Stomach (tissue), 8 donors: ENCODE measurements at regions not wholly inside any gene's neighbourhood (a gene's known extent, or its start where the extent isn't known, plus 50 kb on each side); places are given as distances from the start of the nearest gene placed in this dataset.

ENCODE experiments used
- DNase-seq, 2 donors: peaks; one replicate each; pipeline versions ENCODE4 v3.0.0 to v3.0.0-alpha.2; 2013 to 2019
- H3K27ac ChIP-seq, 5 donors: fragments of 200-600 bp in 4 of 5; sonication (generic) in 4 of 5; one replicate each; pipeline ENCODE4 v1.5.1; 2013 to 2019; ENCODE audit warnings: mild to moderate bottlenecking in 1 of 5, moderate library complexity in 1 of 5
- H3K27me3 ChIP-seq, 3 donors: fragments of 200-600 bp; sonication (generic); one replicate each; pipeline ENCODE4 v1.5.1; 2017 to 2019; ENCODE audit warnings: mixed run types in 1 of 3
- H3K36me3 ChIP-seq, 4 donors: fragments of 200-600 bp; sonication (generic); 1 replicate in 3 of 4; 2 replicates in 1 of 4; pipeline ENCODE4 v1.5.1; 2016 to 2019
- H3K4me1 ChIP-seq, 4 donors: fragments of 200-600 bp; sonication (generic); one replicate each; pipeline ENCODE4 v1.5.1; 2016 to 2019
- H3K4me3 ChIP-seq, 4 donors: fragments of 200-600 bp; sonication (generic) in 3 of 4; one replicate each; pipeline ENCODE4 v1.5.1; 2016 to 2019; ENCODE audit warnings: mild to moderate bottlenecking in 1 of 4
- H3K9me3 ChIP-seq, 4 donors: fragments of 200-600 bp; sonication (generic); one replicate each; pipeline ENCODE4 v1.5.1; 2016 to 2019
- EP300 ChIP-seq: sonication (generic); formaldehyde crosslinking; IDR thresholded peaks from one replicate; pipeline ENCODE4 v1.6.1; 2017; ENCODE audit warnings: antibody characterized with exemption
- POLR2A ChIP-seq, 4 donors: fragments of 450-650 bp; IDR thresholded peaks; one replicate each; pipeline ENCODE4 v1.6.1; 2016; ENCODE audit warnings: antibody characterized with exemption in 4 of 4, control low read depth in 2 of 4, mild to moderate bottlenecking in 1 of 4, moderate library complexity in 1 of 4
- POLR2AphosphoS5 ChIP-seq, 3 donors: sonication (generic); formaldehyde crosslinking; IDR thresholded peaks; one replicate each; pipeline ENCODE4 v1.6.1; 2016; ENCODE audit warnings: antibody characterized with exemption in 3 of 3
- WGBS, 5 donors: extraction: QIAGEN DNeasy Blood & Tissue Kit in 3 of 5; methylation state at CpG; one replicate each; pipeline versions ENCODE4 v1.1.5 to v1.1.7; 2013 to 2018; 5-methylcytosine and 5-hydroxymethylcytosine counted together
- intact Hi-C: fragments of 100-400 bp; cut with DNase I; formaldehyde crosslinking; loops from one replicate; pipeline ENCODE4 v1.15.1; 2023; ENCODE audit warnings: low total_unique reads
- TF ChIP-seq, protein P1 (sequence below), 7 experiments: fragments of 450-650 bp in 4 of 7; fragments of 200-600 bp in 3 of 7; sonication (generic) in 3 of 7; IDR thresholded peaks; one replicate each; pipeline ENCODE4 v1.5.1; 2016 to 2019; ENCODE audit warnings: antibody characterized with exemption in 7 of 7, control low read depth in 2 of 7, mild to moderate bottlenecking in 1 of 7
- donor health status: healthy with polysubstance abuse.
- donor health status: Bipolar disorder and iron deficiency.
- donor health status: healthy.

DNA sequence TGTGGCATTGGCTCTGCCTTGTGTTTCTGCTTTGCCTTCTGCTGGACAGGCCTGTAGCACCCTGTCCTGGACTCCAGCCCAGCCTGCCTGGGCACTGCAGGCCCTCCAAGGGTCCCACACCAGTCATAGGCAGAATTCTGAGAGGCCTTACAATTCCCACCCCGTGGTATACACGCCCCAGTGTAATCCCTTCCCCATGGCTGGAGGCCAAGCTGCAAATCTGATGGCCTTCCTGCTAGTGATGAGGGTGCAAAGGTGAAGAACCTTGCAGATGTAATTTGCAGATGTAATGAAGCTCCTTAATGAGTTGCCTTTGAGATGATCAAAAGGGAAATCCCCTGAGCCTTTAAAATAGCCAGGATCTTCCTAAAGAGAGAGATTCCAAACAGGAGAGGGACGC lies 325.1 kb upstream of the ZNF32 start:
- Histone ChIP-seq H3K9me3 (no peaks in the 10 kb centered on the region), H3K36me3 (no peaks in the 10 kb centered on the region), H3K4me3 (no peak overlapping the region), H3K27ac (no peak overlapping the region), H3K27me3 (no peaks in the 10 kb centered on the region), H3K4me1 (no peaks in the 10 kb centered on the region)
- 61 to 87% (median 75%) methylated on average over 3 of the region's 3 CpGs for WGBS, 5 donors
- TF ChIP-seq POLR2A (IDR thresholded peaks at IDR 0.05) (no peak), POLR2AphosphoS5 (IDR thresholded peaks at IDR 0.05) (no peak), EP300 (no peak)
- TF ChIP-seq, protein P1, sequence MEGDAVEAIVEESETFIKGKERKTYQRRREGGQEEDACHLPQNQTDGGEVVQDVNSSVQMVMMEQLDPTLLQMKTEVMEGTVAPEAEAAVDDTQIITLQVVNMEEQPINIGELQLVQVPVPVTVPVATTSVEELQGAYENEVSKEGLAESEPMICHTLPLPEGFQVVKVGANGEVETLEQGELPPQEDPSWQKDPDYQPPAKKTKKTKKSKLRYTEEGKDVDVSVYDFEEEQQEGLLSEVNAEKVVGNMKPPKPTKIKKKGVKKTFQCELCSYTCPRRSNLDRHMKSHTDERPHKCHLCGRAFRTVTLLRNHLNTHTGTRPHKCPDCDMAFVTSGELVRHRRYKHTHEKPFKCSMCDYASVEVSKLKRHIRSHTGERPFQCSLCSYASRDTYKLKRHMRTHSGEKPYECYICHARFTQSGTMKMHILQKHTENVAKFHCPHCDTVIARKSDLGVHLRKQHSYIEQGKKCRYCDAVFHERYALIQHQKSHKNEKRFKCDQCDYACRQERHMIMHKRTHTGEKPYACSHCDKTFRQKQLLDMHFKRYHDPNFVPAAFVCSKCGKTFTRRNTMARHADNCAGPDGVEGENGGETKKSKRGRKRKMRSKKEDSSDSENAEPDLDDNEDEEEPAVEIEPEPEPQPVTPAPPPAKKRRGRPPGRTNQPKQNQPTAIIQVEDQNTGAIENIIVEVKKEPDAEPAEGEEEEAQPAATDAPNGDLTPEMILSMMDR (IDR thresholded peaks at IDR 0.05), result no peak
- no peak for DNase-seq
- intact Hi-C loops, result no loop called here

DNA sequence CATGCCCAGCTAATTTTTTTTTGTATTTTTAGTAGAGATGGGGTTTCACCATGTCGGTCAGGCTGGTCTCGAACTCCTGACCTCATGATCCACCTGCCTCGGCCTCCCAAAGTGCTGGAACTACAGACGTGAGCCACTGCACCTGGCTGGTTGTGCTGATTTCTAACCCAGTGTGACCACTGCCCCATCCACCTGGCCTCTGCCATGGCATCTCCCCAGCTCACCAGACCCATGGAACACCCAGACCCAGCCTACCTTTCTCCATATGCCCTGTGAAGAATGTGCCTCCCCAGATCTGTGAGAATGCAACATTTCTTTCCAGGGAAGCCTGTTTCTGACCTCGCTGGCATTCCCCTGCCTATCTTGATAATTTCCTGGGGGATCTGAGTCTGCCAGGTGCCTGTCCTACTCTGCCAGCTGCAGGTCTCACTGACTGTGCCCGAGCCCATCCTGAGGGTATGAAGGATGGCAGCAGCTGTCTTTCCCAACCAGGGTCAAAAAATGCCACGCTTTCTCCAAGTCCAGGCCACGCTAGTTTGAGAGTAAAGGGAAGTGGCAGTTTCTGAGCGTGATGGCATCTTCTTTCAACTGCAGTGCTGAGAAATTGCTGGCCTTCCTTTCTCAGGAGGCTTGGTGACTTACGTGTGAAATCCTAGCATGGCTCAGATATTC lies 324.4 kb upstream of the ZNF32 start:
- Histone ChIP-seq H3K9me3 (no peaks in the 10 kb centered on the region), H3K4me3 (no peak overlapping the region), H3K27ac (no peak overlapping the region), H3K36me3 (no peaks in the 10 kb centered on the region), H3K27me3 (no peaks in the 10 kb centered on the region), H3K4me1 (no peaks in the 10 kb centered on the region)
- 91 to 95% (median 93%) methylated on average over 10 of the region's 10 CpGs for WGBS, 5 donors
- TF ChIP-seq EP300 (no peak), POLR2A (IDR thresholded peaks at IDR 0.05) (no peak), POLR2AphosphoS5 (IDR thresholded peaks at IDR 0.05) (no peak)
- TF ChIP-seq, protein P1 (IDR thresholded peaks at IDR 0.05), result no peak
- no peak for DNase-seq
- intact Hi-C loops, result no loop called here

DNA sequence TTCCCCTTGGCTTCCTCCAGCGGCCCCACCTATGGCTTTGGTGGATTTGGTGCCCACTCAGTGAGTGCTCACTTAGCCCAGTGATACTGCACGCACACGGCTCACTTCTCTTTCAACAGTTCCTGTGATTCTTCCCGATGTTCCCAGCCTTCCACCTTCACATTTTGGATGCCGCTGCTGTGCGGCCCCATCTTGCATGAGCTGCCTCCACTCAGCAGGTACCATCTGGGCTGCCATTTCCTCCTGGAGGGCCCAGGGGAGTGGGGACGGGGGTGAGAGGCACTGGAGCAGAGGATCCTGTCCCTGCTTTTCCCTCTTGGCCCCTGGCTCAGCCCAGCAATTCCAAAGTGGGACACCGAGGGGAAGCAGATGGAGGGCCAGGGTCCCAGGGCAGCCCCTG lies 323.3 kb upstream of the ZNF32 start:
- H3K27ac ChIP-seq, result no peak overlapping the region
- TF ChIP-seq POLR2AphosphoS5 (IDR thresholded peaks at IDR 0.05) (no peak), EP300 (no peak), POLR2A (IDR thresholded peaks at IDR 0.05) (no peak)
- TF ChIP-seq, protein P1 (IDR thresholded peaks at IDR 0.05), result no peak
- no peaks in the 10 kb centered on the region for H3K27me3 ChIP-seq
- 88 to 97% (median 95%) methylated on average over 7 to 8 of the region's 8 CpGs for WGBS, 5 donors
- intact Hi-C loops, result no loop called here
- no peak for DNase-seq
- no peaks in the 10 kb centered on the region for H3K36me3 ChIP-seq
- no peaks in the 10 kb centered on the region for H3K9me3 ChIP-seq
- H3K4me1 ChIP-seq, result no peaks in the 10 kb centered on the region
- no peak overlapping the region for H3K4me3 ChIP-seq

DNA sequence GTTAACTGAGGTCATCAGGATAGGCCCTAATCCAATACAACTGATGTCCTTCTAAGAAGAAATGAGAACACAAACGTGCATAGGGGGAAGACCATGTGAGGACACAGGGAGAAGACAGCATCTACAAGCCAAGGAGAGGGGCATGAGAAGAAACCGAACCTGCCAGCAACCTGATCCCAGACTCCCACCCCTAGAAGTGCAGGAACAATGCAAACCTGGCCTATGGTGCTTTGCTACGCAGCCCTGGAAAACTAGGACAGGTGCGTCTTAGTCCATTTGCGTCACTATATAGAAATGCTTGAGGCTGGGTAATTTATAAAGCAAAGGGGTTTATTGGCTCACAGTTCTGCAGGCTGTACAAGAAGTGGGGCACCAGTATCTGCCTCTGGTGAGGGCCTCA lies 322.6 kb upstream of the ZNF32 start:
- intact Hi-C loops, result no loop called here
- H3K4me1 ChIP-seq, result no peaks in the 10 kb centered on the region
- no peaks in the 10 kb centered on the region for H3K9me3 ChIP-seq
- no peak for DNase-seq
- WGBS, 5 donors, result 83 to 92% (median 89%) methylated on average over 5 of the region's 5 CpGs
- H3K27ac ChIP-seq, result no peak overlapping the region
- no peaks in the 10 kb centered on the region for H3K27me3 ChIP-seq
- H3K4me3 ChIP-seq, result no peak overlapping the region
- TF ChIP-seq POLR2AphosphoS5 (IDR thresholded peaks at IDR 0.05) (no peak), POLR2A (IDR thresholded peaks at IDR 0.05) (no peak), EP300 (no peak)
- TF ChIP-seq, protein P1 (IDR thresholded peaks at IDR 0.05), result no peak
- H3K36me3 ChIP-seq, result no peaks in the 10 kb centered on the region
